ENCODE measurements at regions not wholly inside any gene's neighbourhood (a gene's known extent, or its start where the extent isn't known, plus 50 kb on each side); places are given as distances from the start of the nearest gene placed in this dataset.

- Histone ChIP-seq H3K27me3 (ENCODE audit: control insufficient read depth, insufficient read depth, low read length, poor library complexity, severe bottlenecking) (no peaks in the 10 kb centered on the region), H3K4me3 (ENCODE audit: insufficient read depth, low read depth, low read length) (no peak overlapping the region), H3K4me1 (ENCODE audit: control insufficient read depth, insufficient read depth, low read length) (no peaks in the 10 kb centered on the region), H3K27ac (ENCODE audit: insufficient read depth, low read depth, low read length, poor library complexity, severe bottlenecking) (no peak overlapping the region), H3K9me3 (ENCODE audit: control insufficient read depth, low read length) (no peaks in the 10 kb centered on the region), H3K36me3 (ENCODE audit: control insufficient read depth, insufficient read depth, low read length) (no peaks in the 10 kb centered on the region)
- 95 to 100% methylated on average over 3 to 4 of the region's 5 CpGs for WGBS, 2 experiments
Observed at GRCh38 chr5:125530833-125531615, 784.6 kb upstream of the ZNF608 start.

GRCh38 chr5:125536095-125536494 lies 789.7 kb upstream of the ZNF608 start:
- H3K36me3 ChIP-seq (ENCODE audit: control insufficient read depth, insufficient read depth, low read length) = peaks cover 3% of the 10 kb centered on the region
- no peak overlapping the region for H3K4me3 ChIP-seq (ENCODE audit: insufficient read depth, low read depth, low read length)
- H3K9me3 ChIP-seq (ENCODE audit: control insufficient read depth, low read length) = no peaks in the 10 kb centered on the region
- no peaks in the 10 kb centered on the region for H3K27me3 ChIP-seq (ENCODE audit: control insufficient read depth, insufficient read depth, low read length, poor library complexity, severe bottlenecking)
- H3K4me1 ChIP-seq (ENCODE audit: control insufficient read depth, insufficient read depth, low read length) = no peaks in the 10 kb centered on the region
- no peak overlapping the region for H3K27ac ChIP-seq (ENCODE audit: insufficient read depth, low read depth, low read length, poor library complexity, severe bottlenecking)

DNA sequence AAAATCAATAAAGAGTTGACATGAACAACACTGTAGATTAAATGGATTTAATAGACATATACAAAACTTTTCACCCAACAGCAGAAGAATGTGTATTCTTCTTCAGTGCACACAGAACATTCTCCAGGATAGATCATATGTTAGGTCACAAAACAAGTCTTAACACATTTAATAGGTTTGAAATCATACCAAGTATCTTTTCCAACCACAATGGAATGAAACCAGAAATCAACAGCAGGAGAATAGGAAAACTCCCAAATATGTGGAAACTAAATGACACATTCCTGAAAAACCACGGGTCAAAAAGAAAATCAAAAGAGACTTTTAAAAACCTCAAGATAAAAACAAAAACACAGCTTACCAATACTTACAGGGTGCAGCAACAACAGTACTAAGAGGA lies 790.1 kb upstream of the ZNF608 start:
- H3K4me3 ChIP-seq (ENCODE audit: insufficient read depth, low read depth, low read length) = no peak overlapping the region

DNA sequence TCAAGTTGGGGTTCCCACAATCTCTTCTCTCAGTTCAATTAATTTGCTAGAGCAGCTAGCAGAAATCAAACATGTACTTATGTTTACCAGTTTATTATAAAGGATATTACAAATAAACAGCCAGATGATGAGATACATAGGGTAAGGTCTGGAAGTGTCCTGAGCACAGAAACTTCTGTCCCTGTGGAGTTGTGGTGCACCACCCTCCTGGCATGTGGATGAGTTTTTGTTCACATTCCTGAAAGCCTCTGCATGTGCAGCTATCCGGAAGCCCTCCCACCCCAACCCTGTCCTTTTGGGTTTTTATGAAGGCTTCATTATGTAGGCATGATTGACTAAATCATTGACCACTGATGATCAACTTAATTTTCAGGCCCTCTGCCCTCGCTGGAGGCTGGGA lies 791.2 kb upstream of the ZNF608 start:
- H3K4me1 ChIP-seq (ENCODE audit: control insufficient read depth, insufficient read depth, low read length) = no peaks in the 10 kb centered on the region
- H3K4me3 ChIP-seq (ENCODE audit: insufficient read depth, low read depth, low read length) = no peak overlapping the region
- H3K36me3 ChIP-seq (ENCODE audit: control insufficient read depth, insufficient read depth, low read length) = peaks cover 3% of the 10 kb centered on the region
- H3K9me3 ChIP-seq (ENCODE audit: control insufficient read depth, low read length) = no peaks in the 10 kb centered on the region
- no peak overlapping the region for H3K27ac ChIP-seq (ENCODE audit: insufficient read depth, low read depth, low read length, poor library complexity, severe bottlenecking)
- H3K27me3 ChIP-seq (ENCODE audit: control insufficient read depth, insufficient read depth, low read length, poor library complexity, severe bottlenecking) = no peaks in the 10 kb centered on the region
- WGBS, 2 experiments = 95 to 100% methylated on average over 1 to 2 of the region's 2 CpGs

More for the DNA sequence above, 790.1 kb upstream of the ZNF608 start:
- H3K4me1 ChIP-seq (ENCODE audit: control insufficient read depth, insufficient read depth, low read length) = no peaks in the 10 kb centered on the region
- H3K27me3 ChIP-seq (ENCODE audit: control insufficient read depth, insufficient read depth, low read length, poor library complexity, severe bottlenecking) = no peaks in the 10 kb centered on the region
- 100% methylated on average over 1 of the region's 1 CpG; no CpG with 5 or more reads in 1 of the 2 experiments for WGBS, 2 experiments
- H3K27ac ChIP-seq (ENCODE audit: insufficient read depth, low read depth, low read length, poor library complexity, severe bottlenecking) = no peak overlapping the region
- peaks cover 3% of the 10 kb centered on the region for H3K36me3 ChIP-seq (ENCODE audit: control insufficient read depth, insufficient read depth, low read length)
- H3K9me3 ChIP-seq (ENCODE audit: control insufficient read depth, low read length) = no peaks in the 10 kb centered on the region

DNA sequence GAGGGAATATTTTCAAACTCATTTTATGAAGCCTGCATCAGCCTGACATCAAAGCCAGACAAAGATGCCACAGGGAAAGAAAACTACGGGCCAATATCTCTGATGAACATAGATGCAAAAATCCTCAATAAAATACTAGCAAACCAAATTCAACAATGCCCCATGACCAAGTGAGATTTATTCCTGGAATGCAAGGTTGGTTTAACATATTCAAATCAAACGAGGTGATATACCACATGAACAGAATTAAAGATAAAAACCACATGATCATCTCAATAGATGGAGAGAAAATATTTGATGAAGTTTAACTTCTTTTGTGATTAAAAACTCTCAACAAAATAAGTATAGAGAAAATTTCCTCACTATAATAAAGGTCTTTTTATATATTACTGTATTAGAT lies 792.0 kb upstream of the ZNF608 start:
- no peaks in the 10 kb centered on the region for H3K27me3 ChIP-seq (ENCODE audit: control insufficient read depth, insufficient read depth, low read length, poor library complexity, severe bottlenecking)
- no peak overlapping the region for H3K4me3 ChIP-seq (ENCODE audit: insufficient read depth, low read depth, low read length)
- WGBS, 2 experiments = 83 to 84% methylated on average over 1 to 2 of the region's 2 CpGs

GRCh38 chr5:125541085-125541484 lies 794.6 kb upstream of the ZNF608 start:
- Histone ChIP-seq H3K4me1 (ENCODE audit: control insufficient read depth, insufficient read depth, low read length) (no peaks in the 10 kb centered on the region), H3K27me3 (ENCODE audit: control insufficient read depth, insufficient read depth, low read length, poor library complexity, severe bottlenecking) (no peaks in the 10 kb centered on the region), H3K4me3 (ENCODE audit: insufficient read depth, low read depth, low read length) (no peak overlapping the region), H3K27ac (ENCODE audit: insufficient read depth, low read depth, low read length, poor library complexity, severe bottlenecking) (no peak overlapping the region), H3K36me3 (ENCODE audit: control insufficient read depth, insufficient read depth, low read length) (peaks cover 3% of the 10 kb centered on the region), H3K9me3 (ENCODE audit: control insufficient read depth, low read length) (no peaks in the 10 kb centered on the region)
- WGBS, 2 experiments = 88 to 92% methylated on average over 2 of the region's 2 CpGs

More for the DNA sequence above, 792.0 kb upstream of the ZNF608 start:
- Histone ChIP-seq H3K27ac (ENCODE audit: insufficient read depth, low read depth, low read length, poor library complexity, severe bottlenecking) (no peak overlapping the region), H3K4me1 (ENCODE audit: control insufficient read depth, insufficient read depth, low read length) (no peaks in the 10 kb centered on the region), H3K36me3 (ENCODE audit: control insufficient read depth, insufficient read depth, low read length) (peaks cover 3% of the 10 kb centered on the region), H3K9me3 (ENCODE audit: control insufficient read depth, low read length) (no peaks in the 10 kb centered on the region)

DNA sequence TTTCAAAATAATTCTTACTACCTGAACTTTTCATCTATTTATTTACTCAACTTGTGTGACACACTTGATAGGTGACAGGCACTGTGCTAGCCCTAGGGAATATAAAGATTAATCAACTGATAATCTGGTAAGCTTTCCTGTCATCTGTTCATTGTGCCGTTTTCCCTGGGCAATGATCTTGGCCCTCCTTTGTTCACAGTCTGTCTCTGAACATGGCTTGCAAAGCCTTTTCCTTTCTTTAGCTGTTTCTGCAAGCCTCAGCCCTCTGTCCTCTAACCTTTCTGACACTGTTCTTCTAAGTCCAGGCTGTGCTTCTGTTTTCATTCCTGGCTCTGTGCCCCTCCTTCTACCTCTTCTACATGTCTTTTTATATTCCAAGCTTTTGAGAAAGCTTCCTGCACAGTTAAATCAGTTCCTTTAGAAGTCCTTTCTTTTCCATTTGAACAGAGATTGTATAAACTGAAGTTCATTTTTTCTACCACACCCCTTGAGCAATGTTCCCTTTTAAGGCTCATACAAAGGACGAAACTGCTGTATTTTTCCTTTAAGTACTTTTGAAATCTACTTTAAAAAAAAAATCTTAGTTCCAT lies 803.0 kb upstream of the ZNF608 start:
- Histone ChIP-seq H3K9me3 (ENCODE audit: control insufficient read depth, low read length) (no peaks in the 10 kb centered on the region), H3K4me3 (ENCODE audit: insufficient read depth, low read depth, low read length) (no peak overlapping the region), H3K4me1 (ENCODE audit: control insufficient read depth, insufficient read depth, low read length) (peaks cover 12% of the 10 kb centered on the region), H3K27ac (ENCODE audit: insufficient read depth, low read depth, low read length, poor library complexity, severe bottlenecking) (peak overlapping the region; percentile 70), H3K36me3 (ENCODE audit: control insufficient read depth, insufficient read depth, low read length) (no peaks in the 10 kb centered on the region), H3K27me3 (ENCODE audit: control insufficient read depth, insufficient read depth, low read length, poor library complexity, severe bottlenecking) (no peaks in the 10 kb centered on the region)
- 66 to 69% methylated on average over 2 of the region's 2 CpGs for WGBS, 2 experiments

DNA sequence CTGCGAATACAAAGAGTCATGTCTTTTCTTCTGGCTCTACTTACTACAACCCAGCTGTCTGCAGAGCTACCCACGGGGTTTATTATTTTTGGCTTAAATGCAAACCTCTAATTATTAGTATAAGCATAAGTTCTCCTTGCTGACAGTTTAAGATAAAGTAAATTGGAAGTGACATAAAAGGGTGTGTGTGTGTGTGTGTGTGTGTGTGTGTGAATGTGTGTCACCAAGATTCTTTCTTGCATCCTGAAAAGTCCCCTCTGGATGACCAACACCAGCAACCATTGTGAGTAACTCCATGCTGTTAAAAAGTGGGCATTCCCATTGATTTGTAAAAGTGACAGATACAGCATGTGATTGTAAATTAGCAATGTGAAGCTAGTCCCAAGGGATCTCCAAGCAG lies 803.8 kb upstream of the ZNF608 start:
- H3K4me1 ChIP-seq (ENCODE audit: control insufficient read depth, insufficient read depth, low read length) = peaks cover 12% of the 10 kb centered on the region
- no peaks in the 10 kb centered on the region for H3K27me3 ChIP-seq (ENCODE audit: control insufficient read depth, insufficient read depth, low read length, poor library complexity, severe bottlenecking)
- H3K36me3 ChIP-seq (ENCODE audit: control insufficient read depth, insufficient read depth, low read length) = no peaks in the 10 kb centered on the region
- H3K27ac ChIP-seq (ENCODE audit: insufficient read depth, low read depth, low read length, poor library complexity, severe bottlenecking) = no peak overlapping the region
- 0% methylated on average over 1 of the region's 2 CpGs for WGBS, 2 experiments
- no peaks in the 10 kb centered on the region for H3K9me3 ChIP-seq (ENCODE audit: control insufficient read depth, low read length)
- no peak overlapping the region for H3K4me3 ChIP-seq (ENCODE audit: insufficient read depth, low read depth, low read length)

DNA sequence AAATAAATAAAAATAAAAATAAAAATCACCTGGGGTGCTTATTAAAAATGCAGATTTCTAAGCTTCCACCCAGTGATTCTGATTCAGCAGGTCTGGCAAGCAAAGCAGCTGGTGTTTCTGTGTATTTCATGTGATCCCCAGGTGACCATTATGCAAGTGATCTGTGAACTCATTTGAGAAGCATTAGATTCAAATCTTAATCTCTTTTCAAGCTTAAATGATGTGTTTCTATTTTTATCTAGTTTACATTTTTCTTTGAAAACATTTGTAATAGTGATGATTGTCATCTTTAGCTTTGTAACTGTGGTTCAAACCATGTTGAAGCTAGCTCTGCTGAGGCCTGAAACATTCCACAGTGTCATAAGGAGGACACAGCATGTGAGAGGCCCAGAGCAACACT lies 804.8 kb upstream of the ZNF608 start:
- Histone ChIP-seq H3K27ac (ENCODE audit: insufficient read depth, low read depth, low read length, poor library complexity, severe bottlenecking) (no peak overlapping the region), H3K27me3 (ENCODE audit: control insufficient read depth, insufficient read depth, low read length, poor library complexity, severe bottlenecking) (no peaks in the 10 kb centered on the region), H3K4me1 (ENCODE audit: control insufficient read depth, insufficient read depth, low read length) (peaks cover 12% of the 10 kb centered on the region), H3K4me3 (ENCODE audit: insufficient read depth, low read depth, low read length) (no peak overlapping the region), H3K9me3 (ENCODE audit: control insufficient read depth, low read length) (no peaks in the 10 kb centered on the region), H3K36me3 (ENCODE audit: control insufficient read depth, insufficient read depth, low read length) (no peaks in the 10 kb centered on the region)

GRCh38 chr5:125551797-125552196 lies 805.4 kb upstream of the ZNF608 start:
- no peaks in the 10 kb centered on the region for H3K27me3 ChIP-seq (ENCODE audit: control insufficient read depth, insufficient read depth, low read length, poor library complexity, severe bottlenecking)
- WGBS, 2 experiments = 95 to 96% methylated on average over 3 to 4 of the region's 4 CpGs

More at GRCh38 chr5:125551797-125552196, 805.4 kb upstream of the ZNF608 start:
- Histone ChIP-seq H3K4me1 (ENCODE audit: control insufficient read depth, insufficient read depth, low read length) (peaks cover 12% of the 10 kb centered on the region), H3K4me3 (ENCODE audit: insufficient read depth, low read depth, low read length) (no peak overlapping the region), H3K9me3 (ENCODE audit: control insufficient read depth, low read length) (no peaks in the 10 kb centered on the region), H3K36me3 (ENCODE audit: control insufficient read depth, insufficient read depth, low read length) (no peaks in the 10 kb centered on the region), H3K27ac (ENCODE audit: insufficient read depth, low read depth, low read length, poor library complexity, severe bottlenecking) (no peak overlapping the region)

Measured in ectodermal cell (in vitro differentiated cells).